Fibroblast of the conjunctiva (primary cell): ENCODE measurements at regions not wholly inside any gene's neighbourhood (a gene's known extent, or its start where the extent isn't known, plus 50 kb on each side); places are given as distances from the start of the nearest gene placed in this dataset.
"Not testable (repeated sequence)": the region's sequence is repeated elsewhere in the genome, so short reads cannot be mapped to it uniquely, and the experiment has no call there.

Source experiments
- DNase-seq: peaks from one replicate; pipeline ENCODE4 v3.0.0-alpha.2; 2010; ENCODE audit warnings: low read depth

GRCh38 chr1:60527567-60527966, 454.0 kb upstream of the C1orf87 start:
- DNase-seq = no peak

- no peak for DNase-seq
These were observed 443.4 kb upstream of the C1orf87 start for GRCh38 chr1:60516996-60517395.

- DNase-seq = no peak
These were observed 436.6 kb upstream of the C1orf87 start for GRCh38 chr1:60510162-60510561.

- peak; percentile 1 for DNase-seq
These were observed 430.8 kb upstream of the C1orf87 start for GRCh38 chr1:60504206-60504840.

- DNase-seq = no peak
These were observed 429.8 kb upstream of the C1orf87 start for GRCh38 chr1:60503266-60503925.

GRCh38 chr1:60502506-60502905, 428.9 kb upstream of the C1orf87 start:
- DNase-seq = no peak

- DNase-seq = not testable (repeated sequence)
These were observed 416.4 kb upstream of the C1orf87 start for GRCh38 chr1:60489916-60490480.

- no peak for DNase-seq
These were observed 415.3 kb upstream of the C1orf87 start for GRCh38 chr1:60488847-60489246.

- no peak for DNase-seq
These were observed 414.2 kb upstream of the C1orf87 start for GRCh38 chr1:60487565-60488345.

GRCh38 chr1:60483509-60483908, 409.9 kb upstream of the C1orf87 start:
- no peak for DNase-seq

GRCh38 chr1:60470246-60470645, 396.7 kb upstream of the C1orf87 start:
- DNase-seq = no peak

- no peak for DNase-seq
These were observed 390.2 kb upstream of the C1orf87 start for GRCh38 chr1:60463786-60464185.

- no peak for DNase-seq
These were observed 389.6 kb upstream of the C1orf87 start for GRCh38 chr1:60463146-60463545.

GRCh38 chr1:60461925-60462595, 388.5 kb upstream of the C1orf87 start:
- no peak for DNase-seq

GRCh38 chr1:60458111-60458510, 384.5 kb upstream of the C1orf87 start:
- DNase-seq = no peak

GRCh38 chr1:60449876-60450275, 376.3 kb upstream of the C1orf87 start:
- DNase-seq = no peak

- no peak for DNase-seq
These were observed 375.3 kb upstream of the C1orf87 start for GRCh38 chr1:60448850-60449249.

- DNase-seq = no peak
These were observed 371.1 kb upstream of the C1orf87 start for GRCh38 chr1:60444680-60445079.

GRCh38 chr1:60436186-60436585, 362.6 kb upstream of the C1orf87 start:
- DNase-seq = no peak

GRCh38 chr1:60431593-60431992, 358.0 kb upstream of the C1orf87 start:
- peak; percentile 37 for DNase-seq

GRCh38 chr1:60430375-60430774, 356.8 kb upstream of the C1orf87 start:
- no peak for DNase-seq

GRCh38 chr1:60428127-60428526, 354.6 kb upstream of the C1orf87 start:
- DNase-seq = peak; percentile 75
